Ishikawa (cell line): ENCODE measurements at regions not wholly inside any gene's neighbourhood (a gene's known extent, or its start where the extent isn't known, plus 50 kb on each side); places are given as distances from the start of the nearest gene placed in this dataset.
A peak's percentile ranks its signal among the peaks of the same experiment; 100 is the strongest.

Experiments used
- CEBPB ChIP-seq: IDR thresholded peaks from 2 replicates; pipeline ENCODE4 v1.6.1; 2012
- CREB1 ChIP-seq: IDR thresholded peaks from 2 replicates; pipeline ENCODE4 v1.6.1; 2012; ENCODE audit warnings: low read depth
- EGR1 ChIP-seq: IDR thresholded peaks from 2 replicates; pipeline ENCODE4 v1.6.1; 2012
- EP300 ChIP-seq: IDR thresholded peaks from 2 replicates; pipeline ENCODE4 v1.6.1; 2012; ENCODE audit warnings: borderline replicate concordance
- FOXM1 ChIP-seq: IDR thresholded peaks from 2 replicates; pipeline ENCODE4 v1.6.1; 2012; ENCODE audit warnings: low read depth, borderline replicate concordance
- MAX ChIP-seq: IDR thresholded peaks from 2 replicates; pipeline ENCODE4 v1.6.1; 2012
- NFIC ChIP-seq: IDR thresholded peaks from 2 replicates; pipeline ENCODE4 v1.6.1; 2012
- RAD21 ChIP-seq: IDR thresholded peaks from 2 replicates; pipeline ENCODE4 v1.6.1; 2012; ENCODE audit warnings: low read depth
- TAF1 ChIP-seq: IDR thresholded peaks from 2 replicates; pipeline ENCODE4 v1.6.1; 2012; ENCODE audit warnings: low read depth, mild to moderate bottlenecking
- TCF12 ChIP-seq: IDR thresholded peaks from 2 replicates; pipeline ENCODE4 v1.6.1; 2012; ENCODE audit warnings: low read depth
- TEAD4 ChIP-seq: IDR thresholded peaks from 2 replicates; pipeline ENCODE4 v1.6.1; 2012
- USF1 ChIP-seq: IDR thresholded peaks from 2 replicates; pipeline ENCODE4 v1.6.1; 2012
- YY1 ChIP-seq: IDR thresholded peaks from 2 replicates; pipeline ENCODE4 v1.6.1; 2012; ENCODE audit warnings: low read depth
- ZBTB7A ChIP-seq: IDR thresholded peaks from 2 replicates; pipeline ENCODE4 v1.6.1; 2012; ENCODE audit warnings: low read depth
- TF ChIP-seq, protein P1 (sequence below): IDR thresholded peaks from 2 replicates; pipeline ENCODE4 v1.6.1; 2012; ENCODE audit warnings: low read depth, mild to moderate bottlenecking

- TF ChIP-seq, protein P1, sequence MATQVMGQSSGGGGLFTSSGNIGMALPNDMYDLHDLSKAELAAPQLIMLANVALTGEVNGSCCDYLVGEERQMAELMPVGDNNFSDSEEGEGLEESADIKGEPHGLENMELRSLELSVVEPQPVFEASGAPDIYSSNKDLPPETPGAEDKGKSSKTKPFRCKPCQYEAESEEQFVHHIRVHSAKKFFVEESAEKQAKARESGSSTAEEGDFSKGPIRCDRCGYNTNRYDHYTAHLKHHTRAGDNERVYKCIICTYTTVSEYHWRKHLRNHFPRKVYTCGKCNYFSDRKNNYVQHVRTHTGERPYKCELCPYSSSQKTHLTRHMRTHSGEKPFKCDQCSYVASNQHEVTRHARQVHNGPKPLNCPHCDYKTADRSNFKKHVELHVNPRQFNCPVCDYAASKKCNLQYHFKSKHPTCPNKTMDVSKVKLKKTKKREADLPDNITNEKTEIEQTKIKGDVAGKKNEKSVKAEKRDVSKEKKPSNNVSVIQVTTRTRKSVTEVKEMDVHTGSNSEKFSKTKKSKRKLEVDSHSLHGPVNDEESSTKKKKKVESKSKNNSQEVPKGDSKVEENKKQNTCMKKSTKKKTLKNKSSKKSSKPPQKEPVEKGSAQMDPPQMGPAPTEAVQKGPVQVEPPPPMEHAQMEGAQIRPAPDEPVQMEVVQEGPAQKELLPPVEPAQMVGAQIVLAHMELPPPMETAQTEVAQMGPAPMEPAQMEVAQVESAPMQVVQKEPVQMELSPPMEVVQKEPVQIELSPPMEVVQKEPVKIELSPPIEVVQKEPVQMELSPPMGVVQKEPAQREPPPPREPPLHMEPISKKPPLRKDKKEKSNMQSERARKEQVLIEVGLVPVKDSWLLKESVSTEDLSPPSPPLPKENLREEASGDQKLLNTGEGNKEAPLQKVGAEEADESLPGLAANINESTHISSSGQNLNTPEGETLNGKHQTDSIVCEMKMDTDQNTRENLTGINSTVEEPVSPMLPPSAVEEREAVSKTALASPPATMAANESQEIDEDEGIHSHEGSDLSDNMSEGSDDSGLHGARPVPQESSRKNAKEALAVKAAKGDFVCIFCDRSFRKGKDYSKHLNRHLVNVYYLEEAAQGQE, result peak; percentile 70
- no peak for TF ChIP-seq USF1
Measured at GRCh38 chr1:88609051-88609450, 75.0 kb upstream of the PKN2 start.

- no peak for TF ChIP-seq YY1
- TF ChIP-seq TAF1, result no peak
- no peak for TF ChIP-seq CEBPB
- no peak for TF ChIP-seq EGR1
- no peak for TF ChIP-seq CREB1
- no peak for TF ChIP-seq EP300
Measured at GRCh38 chr1:88610687-88611086, 73.4 kb upstream of the PKN2 start.

DNA sequence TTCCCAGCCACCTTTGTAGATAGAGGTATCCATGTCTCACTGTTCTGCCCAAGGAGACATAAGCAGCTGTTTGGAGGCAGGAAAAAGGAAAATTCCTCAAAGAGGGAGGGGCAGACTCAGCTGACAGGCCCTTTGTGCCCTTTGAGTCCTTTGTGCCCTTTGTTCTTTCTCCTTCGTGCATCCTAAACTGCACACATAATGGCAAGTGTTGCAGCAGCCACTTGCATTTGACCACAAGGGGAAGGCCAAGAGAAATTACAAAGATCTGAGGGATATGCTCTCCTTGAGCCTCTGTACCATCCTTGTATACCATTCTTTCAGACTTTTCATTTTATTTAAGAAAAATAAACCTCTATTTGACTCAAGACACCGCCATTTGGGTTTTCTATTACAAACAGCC is 71.8 kb upstream of the PKN2 start:
- TF ChIP-seq EP300 (no peak), FOXM1 (no peak), CREB1 (no peak), TAF1 (no peak), USF1 (no peak), TEAD4 (no peak), NFIC (no peak), MAX (no peak), CEBPB (no peak), ZBTB7A (no peak), TCF12 (no peak), RAD21 (no peak), EGR1 (no peak), YY1 (no peak)
- TF ChIP-seq, protein P1, result no peak

GRCh38 chr1:88612773-88613172 is 71.3 kb upstream of the PKN2 start:
- peak; percentile 24; the same call in 1 of the 2 replicates for TF ChIP-seq MAX
- peak; percentile 61 for TF ChIP-seq TEAD4
- TF ChIP-seq YY1, result no peak
- no peak for TF ChIP-seq EGR1
- peak; percentile 96 for TF ChIP-seq TCF12
- no peak for TF ChIP-seq TAF1
- TF ChIP-seq CREB1, result 0 out of 2 replicates have a peak, but pooled peaks have one; percentile 15
- no peak for TF ChIP-seq CEBPB
- no peak for TF ChIP-seq ZBTB7A
- TF ChIP-seq EP300, result peak; percentile 76
- TF ChIP-seq NFIC, result peak; percentile 73
- no peak for TF ChIP-seq FOXM1
- TF ChIP-seq, protein P1, result no peak
- TF ChIP-seq RAD21, result no peak
- no peak for TF ChIP-seq USF1

DNA sequence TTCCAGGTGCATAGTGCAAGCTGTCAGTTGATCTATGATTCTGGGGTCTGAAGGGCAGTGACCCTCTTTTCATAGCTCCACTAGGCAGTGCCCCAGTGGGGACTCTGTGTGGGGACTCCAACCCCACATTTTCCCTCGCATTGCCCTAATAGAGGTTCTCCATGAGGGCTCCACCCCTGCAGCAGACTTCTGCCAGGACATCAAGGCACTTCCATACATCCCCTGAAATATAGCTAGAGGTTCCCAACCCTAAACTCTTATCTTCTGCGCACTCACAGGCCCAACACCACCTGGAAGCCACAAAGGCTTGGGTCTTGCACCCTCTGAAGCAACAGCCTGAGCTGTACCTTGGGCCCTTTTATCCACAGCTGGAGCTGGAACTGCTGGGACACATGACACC is 65.7 kb upstream of the PKN2 start:
- TF ChIP-seq, protein P1, result no peak
- no peak for TF ChIP-seq MAX
- TF ChIP-seq TEAD4, result no peak
- TF ChIP-seq USF1, result no peak
- TF ChIP-seq YY1, result no peak
- no peak for TF ChIP-seq EP300
